Fibroblast of lung (primary cell): ENCODE measurements at regions not wholly inside any gene's neighbourhood (a gene's known extent, or its start where the extent isn't known, plus 50 kb on each side); places are given as distances from the start of the nearest gene placed in this dataset.

Experiments used
- CTCF ChIP-seq, 2 donors: IDR thresholded peaks in 1 of 2; conservative IDR thresholded peaks in 1 of 2; 1 replicate in 1 of 2; 2 replicates in 1 of 2; pipeline ENCODE4 v1.5.1; 2011 to 2012; ENCODE audit warnings: low read length in 2 of 2, control low read depth in 1 of 2, inconsistent platforms in 1 of 2, low read depth in 1 of 2, mild to moderate bottlenecking in 1 of 2
- EZH2 ChIP-seq: IDR thresholded peaks from 2 replicates; pipeline ENCODE4 v1.5.1; 2012; ENCODE audit warnings: low read length, control low read depth, mild to moderate bottlenecking; ENCODE audit errors: missing control alignments

- no peak for TF ChIP-seq EZH2
- TF ChIP-seq CTCF (conservative IDR thresholded peaks at IDR 0.05 in 1 of 2, IDR thresholded peaks at IDR 0.05 in 1 of 2; ENCODE audit: low read depth in 1 of 2, low read length in 2 of 2), result no peak
Observed at GRCh38 chr2:176753752-176754474, 458.7 kb upstream of the HNRNPA3 start.
